Liver (tissue), 3 donors: ENCODE measurements at regions not wholly inside any gene's neighbourhood (a gene's known extent, or its start where the extent isn't known, plus 50 kb on each side); places are given as distances from the start of the nearest gene placed in this dataset.

Source experiments
- RAD21 ChIP-seq, 2 donors: IDR thresholded peaks; 2 replicates each; pipeline ENCODE4 v1.6.1; 2016; ENCODE audit warnings: antibody characterized with exemption in 2 of 2, mild to moderate bottlenecking in 2 of 2
- RXRA ChIP-seq, 2 donors: IDR thresholded peaks; 2 replicates each; pipeline ENCODE4 v1.6.1; 2017 to 2018; ENCODE audit warnings: antibody characterized with exemption in 2 of 2, mild to moderate bottlenecking in 1 of 2
- TF ChIP-seq, protein P1 (sequence below): IDR thresholded peaks from 2 replicates; pipeline ENCODE4 v1.6.1; 2016; ENCODE audit warnings: antibody characterized with exemption
- TF ChIP-seq, protein P2 (sequence below): fragments of 150-350 bp; IDR thresholded peaks from 2 replicates; pipeline ENCODE4 v1.5.1; 2017; ENCODE audit warnings: improper control_type of control experiment, low read depth, low read length; ENCODE audit not compliant: missing input control
- donor health status: healthy.
- donor health status: healthy.

DNA sequence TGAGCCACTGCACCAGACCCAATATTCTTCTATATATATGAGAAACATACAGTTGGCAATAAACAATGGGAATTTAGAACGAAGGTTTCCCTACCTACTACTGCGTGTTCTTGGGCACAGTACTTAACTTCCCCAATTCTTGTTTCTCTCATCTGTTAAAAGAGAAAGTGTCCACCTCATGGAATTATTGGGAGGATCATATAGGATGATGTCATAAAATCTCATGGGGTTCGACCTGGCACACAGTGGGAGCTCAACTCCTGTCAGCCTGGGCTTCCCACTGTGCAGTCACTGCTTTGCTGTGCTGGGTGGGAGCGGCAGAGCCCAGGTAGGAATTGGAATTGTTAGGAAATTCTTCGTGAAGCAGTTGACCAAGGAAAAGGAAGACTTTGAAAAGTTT is 203.3 kb downstream of the SH3BP4 start:
- TF ChIP-seq, protein P1, sequence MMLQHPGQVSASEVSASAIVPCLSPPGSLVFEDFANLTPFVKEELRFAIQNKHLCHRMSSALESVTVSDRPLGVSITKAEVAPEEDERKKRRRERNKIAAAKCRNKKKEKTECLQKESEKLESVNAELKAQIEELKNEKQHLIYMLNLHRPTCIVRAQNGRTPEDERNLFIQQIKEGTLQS = no peak
- no peak for TF ChIP-seq RXRA (IDR thresholded peaks at IDR 0.05)
- TF ChIP-seq, protein P2, sequence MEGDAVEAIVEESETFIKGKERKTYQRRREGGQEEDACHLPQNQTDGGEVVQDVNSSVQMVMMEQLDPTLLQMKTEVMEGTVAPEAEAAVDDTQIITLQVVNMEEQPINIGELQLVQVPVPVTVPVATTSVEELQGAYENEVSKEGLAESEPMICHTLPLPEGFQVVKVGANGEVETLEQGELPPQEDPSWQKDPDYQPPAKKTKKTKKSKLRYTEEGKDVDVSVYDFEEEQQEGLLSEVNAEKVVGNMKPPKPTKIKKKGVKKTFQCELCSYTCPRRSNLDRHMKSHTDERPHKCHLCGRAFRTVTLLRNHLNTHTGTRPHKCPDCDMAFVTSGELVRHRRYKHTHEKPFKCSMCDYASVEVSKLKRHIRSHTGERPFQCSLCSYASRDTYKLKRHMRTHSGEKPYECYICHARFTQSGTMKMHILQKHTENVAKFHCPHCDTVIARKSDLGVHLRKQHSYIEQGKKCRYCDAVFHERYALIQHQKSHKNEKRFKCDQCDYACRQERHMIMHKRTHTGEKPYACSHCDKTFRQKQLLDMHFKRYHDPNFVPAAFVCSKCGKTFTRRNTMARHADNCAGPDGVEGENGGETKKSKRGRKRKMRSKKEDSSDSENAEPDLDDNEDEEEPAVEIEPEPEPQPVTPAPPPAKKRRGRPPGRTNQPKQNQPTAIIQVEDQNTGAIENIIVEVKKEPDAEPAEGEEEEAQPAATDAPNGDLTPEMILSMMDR = no peak
- TF ChIP-seq RAD21 (IDR thresholded peaks at IDR 0.05) = no peak
